ENCODE measurements at regions not wholly inside any gene's neighbourhood (a gene's known extent, or its start where the extent isn't known, plus 50 kb on each side); places are given as distances from the start of the nearest gene placed in this dataset.

DNA sequence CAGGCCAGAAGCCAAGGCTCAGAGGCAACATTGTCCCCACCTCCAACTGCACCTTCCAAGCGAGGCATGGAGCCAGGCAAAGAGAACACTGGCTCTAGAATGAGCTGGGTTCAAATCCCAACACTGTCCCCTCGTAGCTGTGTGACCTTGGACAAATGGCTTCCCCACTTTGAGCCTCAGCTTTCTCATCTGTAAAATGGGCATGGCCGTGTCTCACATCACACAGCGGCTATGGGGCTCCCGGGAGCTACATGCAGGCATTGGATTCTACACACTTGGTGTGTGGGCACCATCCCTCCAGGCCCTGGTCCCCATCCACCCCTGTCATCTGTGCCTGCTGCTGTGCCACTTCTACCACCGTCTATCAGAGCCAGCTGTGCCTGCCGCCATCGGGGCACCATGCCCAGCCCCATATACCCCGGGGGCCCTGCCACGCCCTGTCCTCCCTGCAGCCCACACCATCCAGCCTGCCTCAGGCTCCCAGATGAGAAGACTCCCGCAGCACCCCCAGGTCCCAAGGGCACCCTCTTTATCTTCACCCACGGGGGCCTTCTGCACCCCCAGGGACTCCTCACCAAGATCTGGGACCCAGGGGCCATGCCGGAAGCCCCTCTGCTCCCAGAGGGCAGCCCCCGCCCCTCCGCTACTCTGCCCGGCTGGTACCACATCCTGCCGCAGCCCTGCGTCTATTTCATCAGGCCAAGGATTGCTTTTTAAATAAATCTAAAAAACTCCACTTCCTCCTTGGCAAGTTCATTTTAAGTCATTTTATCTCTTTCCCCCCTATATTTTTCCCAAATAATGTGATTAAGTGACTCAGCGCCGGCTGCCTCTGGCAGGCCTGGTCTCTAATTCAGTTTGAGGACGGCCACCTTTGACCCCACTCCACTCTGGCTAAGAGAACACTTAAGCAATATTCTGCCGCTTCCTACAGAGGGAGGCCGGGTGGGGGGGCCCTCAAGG is 107.8 kb upstream of the TARDBP start:
- H3K4me2 ChIP-seq, result no peak overlapping the region
- no peaks in the 10 kb centered on the region for H3K9me3 ChIP-seq
- CTCF ChIA-PET, result interaction anchor here (1.4 kb wide), 1 partner anchor 33 kb away, joined by 4 read pairs; no protein-coding TSS in a partner anchor
- POLR2A ChIA-PET, result no interaction called here
- ATAC-seq, result no peak
- TF ChIP-seq EHF (CRISPR knock-in tag; IDR thresholded peaks at IDR 0.05) (no peak), MAFK (IDR thresholded peaks at IDR 0.05; ENCODE audit: partially characterized antibody) (no peak), MAZ (IDR thresholded peaks at IDR 0.05; ENCODE audit: borderline replicate concordance, low read depth, low read length) (no peak), MYC (IDR thresholded peaks at IDR 0.05; ENCODE audit: borderline replicate concordance, low read length) (no peak), RARB (CRISPR knock-in tag; IDR thresholded peaks at IDR 0.05) (no peak), POLR2AphosphoS2 (conservative IDR thresholded peaks at IDR 0.05; ENCODE audit: low read length) (no peak)
- H3K4me3 ChIP-seq, result no peak overlapping the region
- no peak for FAIRE-seq
- H3K4me1 ChIP-seq, result peaks cover 18% of the 10 kb centered on the region
- no peak overlapping the region for H3K27ac ChIP-seq
- 78% methylated on average over 16 of the region's 23 CpGs for WGBS (ENCODE audit: missing lambda C conversion rate)
- no peak for DNase-seq (ENCODE audit: low read depth in 1 of 2, low spot score in 1 of 2)

DNA sequence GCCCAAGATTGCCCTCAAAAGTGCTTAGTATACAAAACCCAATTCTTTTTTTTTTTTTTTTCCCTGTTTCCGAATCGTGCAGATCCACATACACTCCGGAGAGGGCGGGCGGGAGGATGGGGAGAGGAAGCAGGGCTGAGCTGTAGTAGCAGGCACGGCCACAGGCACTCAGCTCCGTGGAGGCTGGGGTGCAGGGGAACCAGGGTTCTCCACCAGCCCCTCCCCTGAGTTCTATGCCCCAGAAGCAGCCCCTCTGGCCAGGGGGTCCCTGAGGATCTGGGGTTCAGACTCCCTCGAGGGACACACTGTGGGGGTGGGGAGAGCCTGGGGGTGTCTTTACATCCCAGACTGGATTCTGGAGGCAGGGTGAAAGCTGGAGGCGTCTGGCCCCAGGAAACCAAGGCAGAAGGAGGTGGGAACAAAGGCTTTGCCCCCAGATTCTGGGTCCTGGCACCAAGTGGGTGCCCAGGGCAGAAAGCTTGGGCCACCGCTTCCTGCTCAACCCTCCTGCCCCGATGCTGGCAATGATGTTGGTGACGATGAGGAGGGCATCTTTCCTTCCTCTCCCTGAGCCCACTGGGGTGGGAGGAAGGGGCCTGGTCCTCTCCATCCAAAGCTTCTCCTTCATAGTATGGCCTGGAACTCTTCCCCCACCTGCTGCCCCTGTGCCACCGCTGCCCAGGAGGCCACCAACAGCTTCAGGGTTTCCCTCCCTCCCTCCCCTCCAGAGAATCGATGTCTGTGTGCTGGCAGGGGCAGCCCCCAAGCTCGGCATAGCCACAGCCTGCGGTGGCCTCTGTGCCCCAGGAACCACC is 106.4 kb upstream of the TARDBP start:
- TF ChIP-seq MYC (IDR thresholded peaks at IDR 0.05; ENCODE audit: borderline replicate concordance, low read length) (no peak), POLR2A (IDR thresholded peaks at IDR 0.05; ENCODE audit: low read length) (no peak), MAFK (IDR thresholded peaks at IDR 0.05; ENCODE audit: partially characterized antibody) (no peak), BHLHE40 (IDR thresholded peaks at IDR 0.05; ENCODE audit: low read depth, low read length) (no peak), CBX8 (IDR thresholded peaks at IDR 0.05) (no peak), EHF (CRISPR knock-in tag; IDR thresholded peaks at IDR 0.05) (no peak), EP300 (IDR thresholded peaks at IDR 0.05) (no peak), KDM1A (IDR thresholded peaks at IDR 0.05; ENCODE audit: low read depth) (no peak), POLR2AphosphoS2 (conservative IDR thresholded peaks at IDR 0.05; ENCODE audit: low read length) (no peak), PHF8 (IDR thresholded peaks at IDR 0.05; ENCODE audit: borderline replicate concordance, low read depth) (no peak), HEYL (CRISPR knock-in tag; IDR thresholded peaks at IDR 0.05) (no peak), JUN (IDR thresholded peaks at IDR 0.05) (no peak), FOSB (CRISPR knock-in tag; IDR thresholded peaks at IDR 0.05) (no peak), ZNF302 (CRISPR knock-in tag; IDR thresholded peaks at IDR 0.05) (no peak), HDAC2 (IDR thresholded peaks at IDR 0.05) (no peak), TP53 (CRISPR knock-in tag; IDR thresholded peaks at IDR 0.05) (no peak)
- TF ChIP-seq, protein P1, sequence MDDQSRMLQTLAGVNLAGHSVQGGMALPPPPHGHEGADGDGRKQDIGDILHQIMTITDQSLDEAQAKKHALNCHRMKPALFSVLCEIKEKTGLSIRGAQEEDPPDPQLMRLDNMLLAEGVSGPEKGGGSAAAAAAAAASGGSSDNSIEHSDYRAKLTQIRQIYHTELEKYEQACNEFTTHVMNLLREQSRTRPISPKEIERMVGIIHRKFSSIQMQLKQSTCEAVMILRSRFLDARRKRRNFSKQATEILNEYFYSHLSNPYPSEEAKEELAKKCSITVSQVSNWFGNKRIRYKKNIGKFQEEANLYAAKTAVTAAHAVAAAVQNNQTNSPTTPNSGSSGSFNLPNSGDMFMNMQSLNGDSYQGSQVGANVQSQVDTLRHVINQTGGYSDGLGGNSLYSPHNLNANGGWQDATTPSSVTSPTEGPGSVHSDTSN (IDR thresholded peaks at IDR 0.05), result no peak
- TF ChIP-seq, protein P2, sequence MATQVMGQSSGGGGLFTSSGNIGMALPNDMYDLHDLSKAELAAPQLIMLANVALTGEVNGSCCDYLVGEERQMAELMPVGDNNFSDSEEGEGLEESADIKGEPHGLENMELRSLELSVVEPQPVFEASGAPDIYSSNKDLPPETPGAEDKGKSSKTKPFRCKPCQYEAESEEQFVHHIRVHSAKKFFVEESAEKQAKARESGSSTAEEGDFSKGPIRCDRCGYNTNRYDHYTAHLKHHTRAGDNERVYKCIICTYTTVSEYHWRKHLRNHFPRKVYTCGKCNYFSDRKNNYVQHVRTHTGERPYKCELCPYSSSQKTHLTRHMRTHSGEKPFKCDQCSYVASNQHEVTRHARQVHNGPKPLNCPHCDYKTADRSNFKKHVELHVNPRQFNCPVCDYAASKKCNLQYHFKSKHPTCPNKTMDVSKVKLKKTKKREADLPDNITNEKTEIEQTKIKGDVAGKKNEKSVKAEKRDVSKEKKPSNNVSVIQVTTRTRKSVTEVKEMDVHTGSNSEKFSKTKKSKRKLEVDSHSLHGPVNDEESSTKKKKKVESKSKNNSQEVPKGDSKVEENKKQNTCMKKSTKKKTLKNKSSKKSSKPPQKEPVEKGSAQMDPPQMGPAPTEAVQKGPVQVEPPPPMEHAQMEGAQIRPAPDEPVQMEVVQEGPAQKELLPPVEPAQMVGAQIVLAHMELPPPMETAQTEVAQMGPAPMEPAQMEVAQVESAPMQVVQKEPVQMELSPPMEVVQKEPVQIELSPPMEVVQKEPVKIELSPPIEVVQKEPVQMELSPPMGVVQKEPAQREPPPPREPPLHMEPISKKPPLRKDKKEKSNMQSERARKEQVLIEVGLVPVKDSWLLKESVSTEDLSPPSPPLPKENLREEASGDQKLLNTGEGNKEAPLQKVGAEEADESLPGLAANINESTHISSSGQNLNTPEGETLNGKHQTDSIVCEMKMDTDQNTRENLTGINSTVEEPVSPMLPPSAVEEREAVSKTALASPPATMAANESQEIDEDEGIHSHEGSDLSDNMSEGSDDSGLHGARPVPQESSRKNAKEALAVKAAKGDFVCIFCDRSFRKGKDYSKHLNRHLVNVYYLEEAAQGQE (IDR thresholded peaks at IDR 0.05), result no peak
- TF ChIP-seq, protein P3, sequence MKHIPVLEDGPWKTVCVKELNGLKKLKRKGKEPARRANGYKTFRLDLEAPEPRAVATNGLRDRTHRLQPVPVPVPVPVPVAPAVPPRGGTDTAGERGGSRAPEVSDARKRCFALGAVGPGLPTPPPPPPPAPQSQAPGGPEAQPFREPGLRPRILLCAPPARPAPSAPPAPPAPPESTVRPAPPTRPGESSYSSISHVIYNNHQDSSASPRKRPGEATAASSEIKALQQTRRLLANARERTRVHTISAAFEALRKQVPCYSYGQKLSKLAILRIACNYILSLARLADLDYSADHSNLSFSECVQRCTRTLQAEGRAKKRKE (CRISPR knock-in tag; IDR thresholded peaks at IDR 0.05; ENCODE audit: low read depth), result no peak
- TF ChIP-seq, protein P4, sequence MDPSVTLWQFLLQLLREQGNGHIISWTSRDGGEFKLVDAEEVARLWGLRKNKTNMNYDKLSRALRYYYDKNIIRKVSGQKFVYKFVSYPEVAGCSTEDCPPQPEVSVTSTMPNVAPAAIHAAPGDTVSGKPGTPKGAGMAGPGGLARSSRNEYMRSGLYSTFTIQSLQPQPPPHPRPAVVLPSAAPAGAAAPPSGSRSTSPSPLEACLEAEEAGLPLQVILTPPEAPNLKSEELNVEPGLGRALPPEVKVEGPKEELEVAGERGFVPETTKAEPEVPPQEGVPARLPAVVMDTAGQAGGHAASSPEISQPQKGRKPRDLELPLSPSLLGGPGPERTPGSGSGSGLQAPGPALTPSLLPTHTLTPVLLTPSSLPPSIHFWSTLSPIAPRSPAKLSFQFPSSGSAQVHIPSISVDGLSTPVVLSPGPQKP (IDR thresholded peaks at IDR 0.05; ENCODE audit: low read depth, low read length), result no peak
- DNase-seq (ENCODE audit: low read depth in 1 of 2, low spot score in 1 of 2), result no peak
- Histone ChIP-seq H3K4me3 (no peak overlapping the region), H3K9me3 (no peaks in the 10 kb centered on the region), H3K4me1 (peaks cover 7% of the 10 kb centered on the region), H3K27ac (no peak overlapping the region), H3K4me2 (no peak overlapping the region)
- POLR2A ChIA-PET, result no interaction called here
- FAIRE-seq, result no peak
- no peak for ATAC-seq
- 74% methylated on average over 14 of the region's 16 CpGs for WGBS (ENCODE audit: missing lambda C conversion rate)
- CTCF ChIA-PET, result interaction anchor here (1.1 kb wide), 1 partner anchor 398 kb away, joined by 3 read pairs; no protein-coding TSS in a partner anchor
